ENCODE measurements at regions not wholly inside any gene's neighbourhood (a gene's known extent, or its start where the extent isn't known, plus 50 kb on each side); places are given as distances from the start of the nearest gene placed in this dataset.

DNA sequence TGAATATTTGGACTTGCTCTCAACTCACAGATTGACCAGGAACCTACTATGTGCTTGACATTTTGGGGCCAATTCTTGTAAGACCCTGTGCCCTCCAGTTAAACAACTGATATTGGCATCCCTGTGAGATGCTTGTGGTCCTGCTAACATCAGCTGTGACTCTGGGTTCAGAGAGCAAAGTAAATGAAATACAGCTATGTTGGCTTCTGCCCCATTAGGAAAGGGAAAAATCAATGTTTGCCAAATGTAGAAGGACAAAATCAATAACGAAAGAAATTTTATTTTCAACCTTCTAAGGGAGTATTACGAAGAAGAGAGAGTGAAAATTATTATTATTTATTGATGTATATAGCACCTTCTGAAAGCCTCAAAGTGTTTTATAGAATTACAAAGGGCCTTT, 266.9 kb upstream of the ARID1B start:
- no peak for DNase-seq

DNA sequence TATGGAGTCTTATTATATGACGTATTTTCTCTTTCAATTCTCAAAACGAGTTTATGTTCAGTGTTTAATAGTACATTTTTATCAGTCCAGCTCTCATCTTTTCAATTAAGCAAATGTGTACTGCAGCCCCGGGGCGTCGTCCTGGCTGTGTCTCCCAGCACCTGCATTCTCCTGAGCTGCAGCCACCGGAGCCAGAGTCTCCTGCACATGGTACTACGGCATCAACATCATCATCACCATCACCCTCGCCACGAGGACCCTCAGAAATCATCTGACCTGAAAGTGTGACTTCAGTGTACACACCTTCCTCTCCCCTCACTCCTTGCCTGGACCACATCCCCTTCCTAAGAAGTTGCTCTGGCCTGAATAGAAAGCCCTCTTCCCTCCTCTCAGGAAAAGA, 267.7 kb upstream of the ARID1B start:
- no peak for DNase-seq

DNA sequence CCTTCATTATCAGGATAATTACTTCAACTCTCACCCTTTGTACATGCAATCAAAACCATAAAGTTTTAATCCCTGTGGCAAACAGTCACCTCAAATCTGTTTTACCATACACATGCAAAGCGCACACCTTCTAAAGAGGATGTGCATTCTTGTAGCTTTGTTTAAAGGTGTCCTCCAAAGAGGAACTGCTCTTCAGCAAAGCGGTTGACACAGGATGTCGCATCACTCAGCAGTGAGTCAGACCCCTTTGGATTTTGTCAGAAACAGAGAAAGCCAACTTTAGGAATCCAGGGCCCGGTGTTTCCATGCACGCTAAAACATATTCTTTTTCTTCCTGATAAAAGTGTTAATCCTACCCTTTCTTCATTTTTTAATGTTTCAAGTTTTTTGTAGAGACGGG, 268.3 kb upstream of the ARID1B start:
- no peak for DNase-seq

DNA sequence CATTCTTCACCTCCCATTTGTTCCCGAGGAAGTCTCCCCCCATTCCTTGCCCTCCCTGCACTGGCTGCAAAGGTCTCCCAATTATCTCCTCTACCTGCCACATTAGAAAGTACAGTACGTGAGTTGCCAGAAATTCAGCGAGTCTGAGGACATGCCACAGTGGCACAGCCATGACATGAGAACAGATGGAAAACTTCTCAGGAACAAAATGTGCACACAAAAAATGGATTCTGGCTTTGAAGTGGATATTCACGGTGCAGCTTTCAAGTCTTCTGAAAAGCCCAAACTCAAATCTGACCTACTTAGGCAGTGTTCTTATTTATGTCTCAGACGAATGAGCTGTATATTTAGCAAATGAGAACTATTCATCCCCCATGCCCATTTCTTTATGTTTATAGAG, 269.1 kb upstream of the ARID1B start:
- no peak for DNase-seq

DNA sequence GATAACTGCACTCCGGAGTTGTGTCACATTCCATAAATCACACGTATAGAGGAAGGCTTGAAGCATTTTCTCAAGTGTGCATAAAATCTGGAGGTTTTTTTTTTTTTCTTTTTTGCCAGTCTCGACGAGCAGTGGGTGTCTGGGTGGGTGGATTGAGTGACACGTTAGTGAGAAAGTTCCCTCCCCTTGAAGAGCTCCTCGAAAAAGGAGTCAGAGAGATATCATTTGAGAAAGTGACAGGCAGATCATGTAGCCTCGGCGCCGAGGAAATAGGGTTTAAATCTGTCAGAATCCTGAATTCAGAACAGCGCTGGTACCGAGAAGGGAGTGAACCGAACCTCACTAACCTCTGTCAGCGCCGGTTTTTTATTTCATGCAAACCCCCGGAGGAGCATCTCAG, 269.5 kb upstream of the ARID1B start:
- DNase-seq: no peak

DNA sequence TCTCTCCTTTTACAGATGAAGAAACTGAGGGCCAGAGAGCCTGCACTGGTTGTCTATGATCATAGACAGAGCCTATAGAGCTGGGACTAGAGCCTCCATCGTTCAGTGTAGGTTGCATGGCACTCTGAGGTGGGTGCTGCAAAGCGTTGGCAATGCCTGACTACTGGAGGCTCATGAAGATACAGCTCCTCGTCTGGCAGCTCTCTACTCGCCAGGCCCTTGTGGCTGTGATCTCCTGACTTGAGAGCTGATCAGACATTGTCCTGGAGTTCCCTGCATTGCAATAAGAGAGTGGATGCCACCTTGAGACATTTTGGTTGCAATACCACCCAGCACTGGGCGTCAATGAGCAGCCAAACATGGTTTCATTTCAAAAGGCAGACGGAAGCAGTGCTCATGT, 270.1 kb upstream of the ARID1B start:
- no peak for DNase-seq

DNA sequence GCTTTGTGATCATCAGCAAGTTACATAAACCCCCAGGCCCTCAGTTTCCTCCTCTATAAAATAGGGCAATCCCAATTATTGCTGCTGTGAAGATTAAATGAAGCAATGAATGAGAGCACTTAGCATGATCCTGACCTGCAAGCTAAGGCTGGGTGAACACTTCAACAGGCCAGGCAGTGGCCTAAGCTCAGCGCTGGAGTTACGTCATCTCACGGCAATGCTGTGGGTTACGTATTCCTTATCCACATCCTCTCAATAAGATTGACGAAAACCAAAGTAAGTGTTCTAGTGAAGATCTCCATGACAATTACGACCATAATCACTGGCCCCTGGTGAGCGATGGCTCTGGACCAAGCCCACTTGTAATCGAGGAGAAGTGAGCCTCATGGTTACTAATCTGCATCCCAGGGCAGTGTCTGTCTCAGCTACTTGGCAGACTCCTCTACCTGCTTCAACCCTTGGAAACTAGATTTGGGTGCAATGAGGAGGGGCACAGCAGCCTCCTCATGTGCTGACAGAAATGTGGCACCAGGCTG, 274.1 kb upstream of the ARID1B start:
- no peak for DNase-seq

DNA sequence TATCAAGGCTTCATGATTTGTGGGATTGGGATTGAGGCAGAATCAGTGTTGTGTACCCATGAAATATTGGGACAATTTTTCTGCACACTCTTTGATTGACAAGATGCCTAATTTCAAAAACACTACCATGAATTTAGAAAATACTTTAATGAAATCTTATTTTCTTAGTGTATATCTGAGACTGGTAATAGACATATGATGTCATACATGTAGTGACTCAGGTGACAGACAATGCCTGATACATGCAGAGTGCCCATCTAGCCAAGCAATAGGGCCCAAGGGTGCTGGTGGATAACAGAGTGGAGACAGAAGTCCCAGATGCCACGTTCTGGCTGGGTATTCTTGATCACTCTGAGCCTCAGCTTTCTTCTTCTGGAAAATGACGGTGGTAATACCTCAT, 279.6 kb upstream of the ARID1B start:
- DNase-seq: no peak

DNA sequence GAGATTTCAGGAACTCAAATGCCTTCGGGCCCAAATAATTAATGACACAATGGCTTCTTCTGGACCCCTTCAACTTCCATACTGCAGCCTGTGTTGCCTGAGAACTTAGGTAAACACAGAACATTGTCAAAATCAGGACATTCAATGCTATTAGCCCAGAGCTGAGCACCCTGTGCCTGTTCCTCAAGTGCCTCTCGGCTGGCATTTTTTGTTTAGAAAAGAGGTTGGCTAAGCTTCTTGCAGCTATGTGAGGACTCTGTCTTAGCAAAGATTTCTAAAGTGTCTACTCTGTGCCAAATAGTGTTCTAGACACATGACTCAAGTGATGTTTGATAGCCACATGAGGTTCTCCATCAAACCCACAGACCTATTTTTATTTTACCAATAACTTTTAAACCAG, 289.3 kb upstream of the ARID1B start:
- no peak for DNase-seq

DNA sequence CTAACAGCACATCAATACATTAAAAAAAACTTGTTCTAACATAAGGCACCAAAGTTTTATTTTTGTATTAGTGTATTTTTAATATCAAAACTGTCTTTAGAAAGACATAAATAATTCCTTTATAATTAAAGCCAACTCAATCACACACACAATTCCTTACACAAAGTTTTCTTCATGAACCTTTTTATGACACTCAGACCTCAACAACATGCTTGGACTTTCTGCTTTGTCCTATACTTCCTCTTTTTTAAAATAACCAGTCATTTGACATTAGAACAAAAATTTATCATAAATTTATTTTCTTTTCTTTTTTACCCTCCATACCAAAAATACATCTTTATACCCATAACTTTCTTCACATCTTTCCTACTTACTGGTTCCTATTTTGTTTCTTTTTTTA, 292.0 kb upstream of the ARID1B start:
- no peak for DNase-seq

DNA sequence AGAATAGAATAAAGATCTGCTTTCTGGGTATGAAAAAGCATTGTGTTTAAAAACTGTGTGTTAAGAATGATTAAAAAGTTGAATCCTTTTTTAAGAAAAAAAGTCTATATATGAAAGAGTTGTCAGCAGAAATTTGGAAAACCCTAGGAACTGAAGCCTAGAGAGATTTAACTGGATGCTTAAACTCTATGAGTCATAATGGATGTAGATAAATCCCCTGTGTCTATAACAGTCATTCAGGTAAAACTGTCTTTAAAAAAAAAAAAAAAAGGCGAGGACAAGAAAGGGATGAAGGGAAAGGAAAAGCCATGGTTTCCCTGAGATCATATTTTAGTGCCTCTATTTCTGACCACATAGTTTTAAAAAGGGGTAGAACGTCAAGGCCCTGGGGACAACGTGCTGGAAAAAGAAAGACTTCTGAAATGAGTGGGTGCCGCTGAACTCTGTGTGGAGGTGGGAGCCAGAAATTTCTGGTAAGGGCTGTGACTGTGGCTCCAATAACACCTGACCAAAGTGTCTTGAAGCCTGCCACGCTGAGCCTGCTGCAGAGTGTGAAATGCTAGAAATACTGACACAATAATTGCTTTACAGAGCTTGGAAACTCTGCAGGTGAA, 302.6 kb upstream of the ARID1B start:
- DNase-seq: no peak

DNA sequence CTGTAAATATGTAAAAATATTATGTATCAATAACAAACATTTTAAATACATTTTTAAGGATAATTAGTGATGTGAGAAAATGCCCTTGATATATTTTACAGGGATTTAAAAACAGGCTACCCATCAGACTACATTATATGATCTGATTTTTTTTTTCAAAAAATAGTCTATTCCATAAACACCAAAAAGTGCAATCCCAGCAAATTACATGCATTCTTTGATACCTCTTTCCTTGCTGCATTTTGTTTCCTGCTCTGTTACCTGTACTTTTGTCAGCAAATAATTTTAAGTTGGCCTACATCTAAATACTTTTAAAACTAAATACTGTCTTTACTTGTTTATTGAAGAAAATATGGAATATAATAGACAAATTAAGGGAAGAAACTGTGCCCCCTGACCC, 306.2 kb upstream of the ARID1B start:
- no peak for DNase-seq

DNA sequence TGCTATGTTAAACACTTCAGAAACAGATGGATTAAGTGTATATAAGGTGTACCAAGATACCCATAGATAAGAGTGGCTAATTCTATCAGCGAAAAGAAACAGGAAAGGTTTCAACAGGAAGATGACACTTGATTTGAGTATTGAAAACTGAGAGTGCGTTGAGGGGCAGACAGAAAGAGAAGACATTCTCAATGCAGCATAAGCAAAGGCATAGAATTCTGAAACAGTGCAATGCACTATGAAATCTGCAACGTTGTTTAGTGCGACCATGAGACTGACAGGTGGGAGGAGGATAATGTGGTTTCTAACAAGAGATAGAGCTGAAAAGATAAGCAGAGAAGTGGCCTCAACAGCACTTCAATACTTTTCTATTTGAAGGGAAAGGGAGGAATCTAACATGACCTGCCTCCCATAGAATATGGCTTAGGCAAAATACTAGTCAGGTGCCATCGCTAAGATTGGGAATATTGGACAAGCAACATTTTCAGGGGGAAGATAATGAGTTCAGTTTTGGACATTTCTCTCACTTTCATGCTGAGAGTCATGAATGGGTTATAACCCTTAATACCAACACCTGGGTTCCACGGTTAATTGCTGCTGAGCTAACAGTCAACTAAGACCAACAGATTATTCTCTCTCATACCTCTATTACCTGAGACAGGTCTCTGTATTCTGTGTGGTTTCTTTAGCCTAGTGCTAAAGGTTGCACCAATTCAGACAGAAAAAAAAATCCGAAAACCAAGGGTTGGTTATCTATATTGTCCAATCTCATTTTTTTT, 312.9 kb upstream of the ARID1B start:
- DNase-seq: no peak

DNA sequence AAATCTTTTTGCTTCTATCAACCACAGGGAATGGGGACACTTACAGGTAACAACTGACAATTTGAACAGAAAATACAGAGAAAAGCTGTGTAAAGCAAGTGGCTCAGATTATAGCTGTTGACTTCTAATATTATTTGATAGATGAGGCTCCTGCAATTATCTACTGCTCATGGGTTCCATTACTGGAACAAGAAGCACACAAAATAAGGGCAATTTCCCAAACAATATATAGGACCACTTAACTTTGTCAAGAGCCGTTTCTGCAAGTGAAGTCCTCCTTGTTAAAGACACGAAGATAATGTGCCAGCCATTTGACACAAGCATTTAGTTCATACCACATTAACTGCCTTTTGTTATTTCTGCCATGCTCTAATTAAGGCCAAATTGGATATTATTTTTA, 315.5 kb upstream of the ARID1B start:
- peak; percentile 97 for DNase-seq

DNA sequence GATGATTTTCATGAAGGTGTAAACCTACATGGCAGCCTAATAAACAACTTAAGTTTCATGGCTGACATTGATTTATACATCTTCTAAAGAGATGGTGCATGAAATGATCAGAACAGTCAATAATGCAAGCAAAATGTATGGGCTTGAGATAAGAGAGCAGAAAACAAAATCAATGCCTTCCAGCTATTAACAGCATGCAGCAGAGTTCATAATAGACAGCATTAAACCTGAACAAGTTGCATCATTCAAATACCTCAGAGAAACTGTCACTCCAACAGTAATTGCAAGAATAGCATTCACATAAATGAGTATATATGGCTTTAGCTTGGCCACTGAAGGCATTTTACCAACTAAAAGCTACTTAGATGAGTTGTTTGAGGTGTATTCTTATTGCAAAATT, 319.6 kb upstream of the ARID1B start:
- peak; percentile 10 for DNase-seq

DNA sequence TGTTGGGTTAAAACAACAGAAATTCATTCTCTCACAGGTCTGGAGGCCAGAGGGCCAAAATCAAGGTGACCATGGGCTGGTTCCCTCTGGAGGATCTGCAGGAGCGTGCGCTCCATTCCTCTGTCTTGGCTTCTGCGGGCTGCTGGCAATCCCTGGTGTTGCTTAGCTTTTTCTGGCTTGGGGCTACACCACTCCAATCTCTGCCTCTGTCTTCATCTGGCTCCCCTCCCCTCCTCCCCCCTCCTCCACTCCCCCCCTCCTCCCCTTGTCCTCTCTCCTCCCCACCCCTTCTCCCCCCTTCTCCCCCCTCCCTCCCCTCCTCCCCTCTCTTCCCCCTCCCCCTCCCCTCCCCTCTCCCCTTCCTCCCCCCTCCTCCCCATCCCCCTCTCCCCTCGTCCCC, 321.3 kb upstream of the ARID1B start:
- no peak for DNase-seq

DNA sequence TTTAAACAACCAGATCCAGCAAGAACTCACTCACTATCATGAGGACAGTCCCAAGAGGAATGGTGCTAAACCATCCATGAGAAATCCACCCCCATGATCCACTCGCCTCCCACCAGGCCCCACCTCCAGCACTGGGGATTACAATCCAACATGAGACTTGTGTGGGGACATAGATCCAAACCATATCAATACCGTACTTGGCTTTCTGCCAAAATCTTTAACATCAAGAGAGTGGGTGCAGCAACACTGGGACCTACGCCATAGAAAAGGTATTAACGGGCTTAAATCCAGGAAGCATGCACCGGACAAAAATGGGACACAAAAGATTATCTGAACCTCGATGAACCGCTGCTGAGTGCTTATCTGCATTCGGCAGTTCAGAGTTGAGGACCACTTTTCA, 322.3 kb upstream of the ARID1B start:
- DNase-seq: no peak

DNA sequence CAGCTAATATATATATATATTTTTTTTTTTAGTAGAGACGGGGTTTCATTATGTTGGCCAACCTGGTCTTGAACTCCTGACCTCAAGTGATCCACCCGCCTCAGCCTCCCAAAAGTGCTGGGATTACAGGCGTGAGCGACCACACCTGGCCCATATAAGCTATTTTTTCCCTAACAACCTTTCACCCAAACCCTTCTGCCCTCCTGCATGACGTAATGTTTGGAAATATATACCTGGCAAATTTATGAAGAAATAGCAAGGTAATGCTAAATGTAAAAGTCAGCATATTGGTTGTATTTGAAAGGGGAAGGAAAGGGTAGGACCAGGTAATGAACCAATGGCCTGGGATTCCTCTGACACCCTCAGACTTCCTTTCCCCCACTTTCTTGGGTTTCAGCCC, 325.5 kb upstream of the ARID1B start:
- no peak for DNase-seq

DNA sequence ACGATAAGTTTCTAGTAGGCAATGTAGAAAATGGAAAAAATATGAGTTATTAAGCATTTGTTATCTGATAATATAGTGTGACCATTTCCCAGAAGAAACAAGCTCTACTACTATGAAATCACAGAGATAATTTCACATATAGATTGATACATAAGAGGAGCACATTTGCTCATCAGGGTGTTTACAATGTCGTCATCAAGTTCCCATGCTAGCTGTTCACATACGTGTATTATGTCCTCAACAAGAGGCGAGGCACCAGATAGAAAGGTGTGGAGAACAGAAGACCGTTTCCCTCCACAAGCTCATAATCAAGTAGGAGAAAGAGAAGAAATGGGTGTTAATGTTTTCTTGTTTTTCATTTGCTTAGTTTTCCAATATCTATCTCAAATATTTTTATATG, 326.1 kb upstream of the ARID1B start:
- no peak for DNase-seq

DNA sequence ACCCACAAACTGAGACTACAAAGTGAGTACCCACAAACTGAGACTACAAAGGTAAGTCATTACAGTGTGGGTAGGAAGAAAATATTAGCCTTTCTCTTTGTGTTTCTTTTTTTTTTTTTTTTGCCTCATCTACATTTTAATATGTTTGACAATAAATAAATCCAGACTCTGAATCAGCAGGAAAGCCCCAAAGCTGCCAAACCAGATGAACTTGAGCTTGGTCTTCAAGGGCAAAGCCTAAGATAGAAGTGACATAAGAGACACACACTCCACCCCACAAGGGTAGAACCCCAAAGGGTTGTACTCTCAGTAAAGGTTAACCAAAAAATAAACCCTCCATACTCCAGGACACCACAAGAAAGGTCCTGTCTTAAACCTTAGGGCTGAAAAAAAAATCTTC, 326.8 kb upstream of the ARID1B start:
- DNase-seq: no peak

DNA sequence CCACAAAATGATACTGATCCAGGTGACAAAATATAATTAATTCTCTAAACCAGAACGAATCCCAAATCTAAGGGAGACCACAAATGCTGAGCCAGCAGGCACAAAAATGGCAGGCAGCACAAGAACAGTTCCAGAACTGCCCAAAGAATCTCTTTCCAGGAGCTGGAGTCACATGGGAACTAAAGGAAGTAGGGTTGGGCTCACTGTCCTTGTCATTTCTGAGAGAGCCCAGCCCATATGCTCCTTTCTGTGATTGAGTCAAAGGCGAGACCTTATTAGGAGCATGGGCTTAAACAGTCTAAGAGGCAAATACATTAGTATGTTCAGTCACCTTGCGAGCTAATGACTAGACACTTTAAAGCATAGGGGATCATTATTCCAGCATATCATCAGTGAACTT, 327.6 kb upstream of the ARID1B start:
- DNase-seq: no peak

DNA sequence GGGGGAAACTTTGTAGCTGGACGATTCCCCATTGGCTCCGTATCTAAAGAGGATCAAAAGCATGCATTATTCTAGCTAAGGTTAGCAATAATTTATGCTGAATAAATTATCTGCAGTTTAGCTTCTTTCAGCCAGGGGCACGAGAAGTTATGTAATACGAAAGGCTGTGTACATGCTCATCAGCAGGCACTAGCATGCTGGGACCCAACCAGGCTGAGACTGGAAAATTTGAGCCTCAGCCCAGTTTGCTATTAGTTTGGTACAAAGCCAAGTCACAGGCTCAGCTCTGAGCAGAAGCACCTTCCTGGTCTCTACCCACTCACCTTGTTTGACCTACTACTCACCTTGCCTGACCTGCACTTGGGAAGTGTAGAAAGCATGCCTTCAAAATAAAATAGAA, 328.1 kb upstream of the ARID1B start:
- no peak for DNase-seq

DNA sequence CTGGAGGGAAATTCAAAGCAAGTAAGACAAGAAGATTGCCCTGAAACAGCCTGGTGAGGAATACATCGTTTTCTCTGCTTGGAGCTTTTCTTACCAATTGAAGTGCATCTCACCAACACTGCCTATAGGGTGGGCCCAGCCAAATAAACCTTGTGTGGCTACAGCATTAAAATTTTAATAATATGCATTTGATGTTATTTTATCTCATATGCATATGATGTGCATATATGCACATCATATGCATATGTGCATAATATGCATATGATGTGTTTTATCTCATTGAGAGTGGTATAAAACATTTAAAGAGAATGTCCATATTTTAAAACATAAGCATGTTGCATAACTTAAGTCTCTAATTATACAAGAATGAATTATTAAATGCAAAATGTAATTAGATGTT, 328.6 kb upstream of the ARID1B start:
- no peak for DNase-seq

DNA sequence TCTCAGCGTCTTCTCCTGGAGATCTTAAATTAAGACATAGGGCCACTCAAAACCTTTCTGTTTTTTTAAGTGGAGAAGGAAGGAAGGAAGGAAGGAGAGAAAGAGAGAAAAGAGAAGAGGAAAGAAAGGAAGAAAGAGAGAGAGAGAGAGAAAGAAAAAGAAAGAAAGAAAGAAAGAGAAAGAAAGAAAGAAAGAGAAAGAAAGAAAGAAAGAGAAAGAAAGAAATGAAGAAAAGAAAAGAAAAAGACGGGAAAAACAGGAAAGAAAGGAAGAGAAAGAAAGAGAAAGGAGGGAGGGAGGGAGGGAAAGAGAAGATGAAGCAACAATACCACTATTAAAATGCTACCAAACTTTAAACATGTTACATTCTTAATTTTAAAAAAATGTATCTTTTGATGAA, 336.5 kb upstream of the ARID1B start:
- DNase-seq: no peak

DNA sequence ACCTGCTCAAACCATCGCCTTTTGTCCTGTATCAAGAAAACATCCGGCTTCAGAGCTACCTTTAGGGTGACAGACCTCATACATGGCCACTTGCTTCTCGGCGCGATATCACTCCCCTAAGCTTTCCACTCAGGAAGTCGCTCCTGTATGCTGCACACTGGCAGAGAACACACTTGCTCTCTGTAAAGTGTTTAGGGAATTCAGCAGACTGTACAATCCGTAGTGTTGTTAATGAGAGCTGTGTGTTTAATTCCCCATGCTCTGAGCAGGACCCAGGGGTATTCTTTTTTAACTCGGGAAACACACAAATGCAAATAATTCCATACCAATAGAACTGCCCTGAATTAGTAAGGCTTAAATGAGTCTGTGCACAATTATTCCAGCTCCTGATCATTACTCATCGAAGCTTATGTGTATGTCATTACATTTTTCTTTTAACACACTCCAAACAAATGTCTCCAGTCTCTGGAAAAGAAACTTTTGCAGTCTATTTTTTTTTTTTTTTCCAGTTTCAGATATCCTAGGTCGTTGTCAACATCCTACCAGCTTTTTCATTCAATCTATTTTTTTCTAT, 338.7 kb upstream of the ARID1B start:
- DNase-seq: no peak

Data from NCI-H1436 treated with DMSO at 0.1 percent for 48 hours (cell line).